SK-N-SH treated with all-trans-retinoic acid at 6 μM for 48 hours (cell line): ENCODE measurements at regions not wholly inside any gene's neighbourhood (a gene's known extent, or its start where the extent isn't known, plus 50 kb on each side); places are given as distances from the start of the nearest gene placed in this dataset.

Experiments
- ARNTL ChIP-seq: fragments of 450-650 bp; formaldehyde crosslinking; IDR thresholded peaks from 2 replicates; pipeline ENCODE4 v1.5.0; 2020; ENCODE audit warnings: low read depth, mild to moderate bottlenecking, moderate library complexity, borderline replicate concordance
- BACH2 ChIP-seq: fragments of 250-450 bp; sonication (Bioruptor Pico); IDR thresholded peaks from 2 replicates; pipeline ENCODE4 v1.9.0; 2021; ENCODE audit warnings: mild to moderate bottlenecking, borderline replicate concordance
- CSDC2 ChIP-seq: fragments of 250-450 bp; sonication (Bioruptor Pico); IDR thresholded peaks from 2 replicates; pipeline ENCODE4 v1.5.0; 2020; ENCODE audit warnings: mild to moderate bottlenecking, moderate library complexity
- CSRNP3 ChIP-seq: fragments of 250-450 bp; sonication (Bioruptor Pico); IDR thresholded peaks from 2 replicates; pipeline ENCODE4 v1.5.1; 2021; ENCODE audit warnings: mild to moderate bottlenecking, moderate library complexity
- ESRRG ChIP-seq: fragments of 250-450 bp; sonication (Bioruptor Pico); IDR thresholded peaks from 2 replicates; pipeline ENCODE4 v1.6.1; 2021; ENCODE audit warnings: mild to moderate bottlenecking
- ISL1 ChIP-seq: fragments of 250-450 bp; sonication (Bioruptor Pico); IDR thresholded peaks from 2 replicates; pipeline ENCODE4 v2.1.2; 2022; ENCODE audit warnings: mild to moderate bottlenecking, moderate library complexity
- PATZ1 ChIP-seq: fragments of 250-450 bp; sonication (Bioruptor Pico); IDR thresholded peaks from 2 replicates; pipeline ENCODE4 v1.8.0; 2020; ENCODE audit warnings: mild to moderate bottlenecking, moderate library complexity, borderline replicate concordance
- POU6F1 ChIP-seq: fragments of 250-450 bp; sonication (Bioruptor Pico); IDR thresholded peaks from 2 replicates; pipeline ENCODE4 v1.8.0; 2021; ENCODE audit warnings: low read depth, mild to moderate bottlenecking, moderate library complexity, borderline replicate concordance
- SNAI2 ChIP-seq: fragments of 250-450 bp; sonication (Bioruptor Pico); IDR thresholded peaks from 2 replicates; pipeline ENCODE4 v1.5.0; 2020; ENCODE audit warnings: mild to moderate bottlenecking, moderate library complexity
- TCF4 ChIP-seq: fragments of 250-450 bp; sonication (Bioruptor Pico); IDR thresholded peaks from 2 replicates; pipeline ENCODE4 v1.8.0; 2021; ENCODE audit warnings: mild to moderate bottlenecking, moderate library complexity, borderline replicate concordance
- TOX ChIP-seq: fragments of 250-450 bp; sonication (Bioruptor Pico); IDR thresholded peaks from 2 replicates; pipeline ENCODE4 v1.8.0; 2021; ENCODE audit warnings: mild to moderate bottlenecking, moderate library complexity, borderline replicate concordance
- ZNF565 ChIP-seq: fragments of 450-650 bp; formaldehyde crosslinking; conservative IDR thresholded peaks from 2 replicates; pipeline ENCODE4 v1.5.0; 2020; ENCODE audit warnings: low read depth, mild to moderate bottlenecking, moderate library complexity

- TF ChIP-seq CSRNP3 (CRISPR knock-in tag) (no peak), TOX (CRISPR knock-in tag) (no peak), TCF4 (CRISPR knock-in tag) (no peak), ISL1 (CRISPR knock-in tag) (no peak), ARNTL (CRISPR knock-in tag) (no peak), SNAI2 (CRISPR knock-in tag) (no peak), PATZ1 (CRISPR knock-in tag) (no peak), ESRRG (CRISPR knock-in tag) (no peak), BACH2 (CRISPR knock-in tag) (no peak), POU6F1 (CRISPR knock-in tag) (no peak), ZNF565 (CRISPR knock-in tag) (no peak), CSDC2 (CRISPR knock-in tag) (no peak)
Measured at GRCh38 chrX:36683507-36683906, 324.7 kb upstream of the FAM47C start.
